Rectal smooth muscle tissue (tissue), 1 donor: ENCODE measurements at regions not wholly inside any gene's neighbourhood (a gene's known extent, or its start where the extent isn't known, plus 50 kb on each side); places are given as distances from the start of the nearest gene placed in this dataset.

Source experiments
- H3K27ac ChIP-seq: one replicate; pipeline ENCODE4 v1.7.0; 2013; ENCODE audit warnings: low read depth, low read length, inconsistent platforms
- H3K27me3 ChIP-seq: one replicate; pipeline ENCODE4 v1.7.0; 2013; ENCODE audit warnings: low read length; ENCODE audit not compliant: control insufficient read depth, insufficient read depth
- H3K36me3 ChIP-seq: one replicate; pipeline ENCODE4 v1.7.0; 2013; ENCODE audit warnings: low read length; ENCODE audit not compliant: control insufficient read depth, insufficient read depth
- H3K4me1 ChIP-seq: one replicate; pipeline ENCODE4 v1.7.0; 2013; ENCODE audit warnings: low read length; ENCODE audit not compliant: control insufficient read depth, insufficient read depth
- H3K4me3 ChIP-seq: one replicate; pipeline ENCODE4 v1.7.0; 2013; ENCODE audit warnings: low read length
- H3K9ac ChIP-seq: one replicate; pipeline ENCODE4 v1.7.0; 2013; ENCODE audit warnings: low read length

DNA sequence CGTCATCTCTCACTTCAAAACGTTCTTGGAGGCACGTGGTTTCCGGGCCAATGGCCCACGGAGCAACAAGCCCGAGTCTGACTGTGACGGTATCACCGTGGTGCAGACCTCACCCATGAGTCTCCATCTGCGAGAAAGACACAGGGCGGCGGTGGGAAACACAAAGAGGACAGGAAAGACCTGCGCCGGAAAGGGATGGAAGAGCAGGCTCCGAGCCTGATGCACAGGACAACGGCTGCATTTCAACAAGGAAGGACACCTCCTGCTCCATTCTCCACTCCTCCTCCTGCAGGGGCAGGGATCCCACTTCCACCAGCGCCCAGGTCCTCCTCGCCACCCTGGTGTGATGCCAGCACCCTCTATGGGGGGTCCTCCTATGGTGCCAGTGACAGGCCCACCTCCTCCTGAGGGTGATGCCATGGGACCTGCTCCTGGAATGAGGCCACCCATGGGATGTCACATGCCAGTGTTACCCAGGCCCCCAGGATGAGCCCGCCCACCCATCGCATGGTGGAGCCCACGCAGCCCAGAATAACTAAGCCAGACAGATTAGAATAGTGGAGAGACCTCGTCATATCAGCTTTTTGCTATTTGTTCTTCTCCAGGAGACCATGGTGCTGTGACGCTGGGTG is 73.0 kb upstream of the PCSK6 start:
- Histone ChIP-seq H3K4me3 (no peak overlapping the region), H3K36me3 (no peaks in the 10 kb centered on the region), H3K27me3 (no peaks in the 10 kb centered on the region), H3K4me1 (no peaks in the 10 kb centered on the region), H3K9ac (no peak overlapping the region), H3K27ac (no peak overlapping the region)

DNA sequence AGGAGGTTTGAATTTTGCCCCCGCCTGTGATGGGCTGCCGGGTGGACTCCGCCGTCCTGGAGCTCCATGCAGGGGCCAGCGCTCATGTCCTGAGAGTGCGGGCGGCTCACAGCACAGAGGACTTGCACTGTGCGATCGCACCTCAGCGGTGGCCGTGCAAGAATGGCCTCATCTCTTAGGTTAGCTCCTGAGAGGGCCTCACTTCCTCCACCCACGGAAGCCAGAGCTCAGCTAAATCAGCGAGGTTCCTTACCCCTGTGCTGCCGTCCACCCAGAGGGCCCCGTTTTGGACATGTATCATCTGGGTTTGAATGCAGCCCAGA is 72.0 kb upstream of the PCSK6 start:
- Histone ChIP-seq H3K27ac (no peak overlapping the region), H3K9ac (no peak overlapping the region), H3K27me3 (no peaks in the 10 kb centered on the region), H3K36me3 (no peaks in the 10 kb centered on the region), H3K4me3 (no peak overlapping the region), H3K4me1 (no peaks in the 10 kb centered on the region)

DNA sequence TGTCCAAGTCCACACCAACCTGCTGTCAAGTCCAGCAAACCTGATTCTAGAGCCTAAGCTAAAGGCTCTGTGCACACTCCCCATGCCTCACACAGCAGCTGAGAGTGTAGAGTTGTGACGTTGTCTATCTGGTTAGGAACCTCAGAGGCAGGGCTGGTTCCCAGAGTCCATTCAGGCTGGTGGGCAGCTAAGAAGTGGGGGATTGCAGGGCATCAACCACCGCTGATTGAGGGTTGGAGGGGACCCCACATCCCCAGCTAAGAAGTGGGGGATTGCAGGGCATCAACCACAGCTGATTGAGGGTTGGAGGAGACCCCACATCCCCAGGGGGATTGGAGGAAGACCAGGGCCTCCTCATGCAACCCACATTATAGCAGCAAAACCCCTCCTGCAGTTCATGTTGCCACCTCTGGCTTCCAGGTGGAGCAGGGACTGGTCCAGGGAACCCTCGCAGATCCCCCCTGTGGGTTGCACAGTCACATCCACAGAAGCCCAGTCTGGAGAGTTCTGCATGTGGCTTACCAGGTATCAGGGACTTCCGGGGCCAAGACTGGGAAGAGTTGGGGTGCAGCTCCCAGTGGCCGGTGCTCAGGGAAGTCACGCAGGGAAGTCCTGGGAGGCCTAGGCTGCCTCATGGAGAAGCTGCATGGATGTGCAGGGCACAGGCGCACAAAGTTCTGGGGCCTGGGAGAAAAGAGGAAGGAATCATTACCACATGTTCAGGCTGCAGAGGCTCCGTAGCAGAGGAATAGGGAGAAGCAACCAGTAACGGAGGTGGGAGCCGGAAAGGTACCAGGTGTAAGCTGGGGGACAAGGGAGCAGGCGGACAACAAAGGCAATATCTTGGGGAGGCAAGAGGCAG is 71.4 kb upstream of the PCSK6 start:
- H3K4me3 ChIP-seq: no peak overlapping the region
- no peaks in the 10 kb centered on the region for H3K36me3 ChIP-seq
- no peak overlapping the region for H3K27ac ChIP-seq
- no peaks in the 10 kb centered on the region for H3K4me1 ChIP-seq
- H3K9ac ChIP-seq: no peak overlapping the region
- no peaks in the 10 kb centered on the region for H3K27me3 ChIP-seq

DNA sequence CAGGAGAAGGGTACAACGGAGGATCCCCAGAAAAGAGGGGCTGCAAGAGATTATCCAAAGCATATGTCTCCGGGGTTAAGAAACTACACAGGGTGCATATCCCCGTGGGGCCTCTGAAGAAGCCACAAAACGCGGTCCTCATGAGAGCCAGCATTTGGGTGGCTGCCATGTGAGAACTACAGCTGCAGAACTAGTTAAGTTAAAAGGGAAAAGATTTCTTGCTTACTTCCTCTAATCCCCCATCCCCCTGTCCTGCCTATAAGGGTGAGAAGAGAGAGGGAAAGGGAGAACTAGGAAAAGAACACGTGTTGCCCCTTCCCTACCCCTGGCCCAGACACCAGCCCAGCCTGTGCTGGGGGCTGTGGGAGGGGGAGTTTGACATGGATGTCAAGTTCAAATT is 70.4 kb upstream of the PCSK6 start:
- no peaks in the 10 kb centered on the region for H3K4me1 ChIP-seq
- H3K4me3 ChIP-seq: no peak overlapping the region
- H3K27ac ChIP-seq: no peak overlapping the region
- no peaks in the 10 kb centered on the region for H3K27me3 ChIP-seq
- no peak overlapping the region for H3K9ac ChIP-seq
- no peaks in the 10 kb centered on the region for H3K36me3 ChIP-seq

DNA sequence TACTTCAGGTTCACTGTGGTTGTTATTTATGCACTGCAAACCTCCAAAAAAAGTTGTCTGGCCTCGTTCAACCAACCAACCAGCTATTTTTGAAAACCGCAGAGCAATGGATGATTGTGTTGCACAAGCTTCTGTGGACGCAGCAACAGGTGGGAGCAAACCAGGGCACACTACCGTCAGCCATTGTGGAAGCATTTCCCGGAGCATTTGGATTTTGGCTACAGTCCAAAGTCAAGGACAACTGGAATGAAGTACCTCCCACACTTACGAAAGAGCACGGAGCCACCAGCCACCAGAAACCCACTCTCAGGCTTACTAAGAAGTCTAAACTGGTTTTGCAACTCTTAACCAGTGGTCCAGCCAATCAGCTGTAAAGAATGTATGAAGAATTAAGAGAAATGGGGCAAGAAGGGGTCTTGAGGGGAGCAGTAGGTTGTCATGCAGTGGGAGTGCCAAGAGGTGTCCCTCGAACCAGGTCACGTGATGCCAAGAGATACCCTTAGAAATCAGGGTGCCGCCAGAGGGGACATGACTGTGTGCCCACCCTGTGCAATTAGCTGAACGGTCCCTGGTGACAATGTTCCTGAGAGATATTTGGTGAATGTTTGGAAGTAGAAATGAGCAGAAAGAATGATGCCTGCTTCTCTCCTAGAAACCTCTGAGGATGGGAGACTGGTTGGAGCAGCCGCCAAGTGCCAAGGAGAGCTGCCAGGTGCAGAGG is 68.9 kb upstream of the PCSK6 start:
- Histone ChIP-seq H3K36me3 (no peaks in the 10 kb centered on the region), H3K4me1 (peaks cover 4% of the 10 kb centered on the region), H3K27me3 (no peaks in the 10 kb centered on the region), H3K9ac (no peak overlapping the region), H3K27ac (no peak overlapping the region), H3K4me3 (no peak overlapping the region)

DNA sequence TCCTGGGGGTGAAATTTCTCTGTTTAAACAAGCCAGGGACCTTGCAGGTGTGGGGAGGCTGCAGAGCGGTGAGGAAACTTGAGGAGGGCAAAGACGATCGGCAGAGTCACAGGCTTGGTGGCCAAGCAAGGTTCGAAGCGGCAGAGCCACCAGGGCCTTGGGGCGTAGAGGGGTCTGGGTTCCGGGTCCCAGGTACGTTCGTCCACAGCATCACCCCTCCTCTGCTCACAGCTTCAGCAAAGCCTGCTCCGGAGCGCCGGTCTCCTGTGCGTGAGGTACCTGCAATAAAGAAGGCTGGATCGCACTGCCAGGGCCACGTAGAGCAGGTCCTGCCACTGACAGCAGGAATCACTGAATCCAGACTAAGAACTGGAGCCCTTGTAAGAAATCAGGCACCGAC is 66.8 kb upstream of the PCSK6 start:
- Histone ChIP-seq H3K4me1 (peaks cover 4% of the 10 kb centered on the region), H3K27me3 (no peaks in the 10 kb centered on the region), H3K4me3 (no peak overlapping the region), H3K9ac (no peak overlapping the region), H3K27ac (no peak overlapping the region), H3K36me3 (no peaks in the 10 kb centered on the region)

DNA sequence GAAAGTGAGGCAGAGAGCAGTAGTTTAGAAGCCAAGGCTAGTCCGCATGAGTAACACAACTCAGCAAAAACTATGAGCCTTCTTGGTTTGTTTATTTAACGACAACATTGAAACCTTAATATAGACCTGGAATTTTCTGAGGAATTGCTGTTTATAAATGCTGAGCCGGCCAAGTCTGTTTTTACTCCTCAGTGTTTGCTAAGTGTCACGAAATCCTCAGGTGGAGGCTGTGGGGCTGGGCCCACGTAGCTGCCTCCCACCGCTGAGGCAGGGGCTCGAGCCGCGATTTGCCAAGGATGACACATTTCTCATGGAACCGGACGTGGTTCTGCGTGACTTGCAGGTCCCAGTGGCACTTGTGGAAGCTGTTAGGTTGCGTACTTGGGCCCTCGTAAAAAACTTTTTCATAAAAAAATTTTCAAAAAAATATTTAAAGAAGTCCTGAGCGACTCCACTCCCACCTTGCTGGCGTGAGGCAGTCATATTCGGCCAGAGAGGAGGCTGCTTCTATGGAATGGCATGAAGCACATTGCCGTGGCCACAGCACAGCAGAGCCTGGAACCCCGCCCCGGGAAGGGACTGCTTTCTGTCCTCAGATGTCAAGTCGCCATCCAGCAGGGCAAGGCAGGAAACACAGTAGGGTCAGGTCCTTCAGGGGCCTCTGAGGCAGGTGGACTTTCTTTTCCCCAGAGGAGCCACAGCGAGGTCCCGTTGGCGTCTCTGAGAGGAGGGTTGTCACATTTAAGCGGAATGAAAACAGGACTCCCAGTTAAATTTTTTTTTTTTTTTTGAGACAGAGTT is 64.8 kb upstream of the PCSK6 start:
- Histone ChIP-seq H3K36me3 (no peaks in the 10 kb centered on the region), H3K9ac (no peak overlapping the region), H3K27me3 (no peaks in the 10 kb centered on the region), H3K4me3 (no peak overlapping the region), H3K4me1 (peaks cover 4% of the 10 kb centered on the region), H3K27ac (peak overlapping the region; percentile 72)

DNA sequence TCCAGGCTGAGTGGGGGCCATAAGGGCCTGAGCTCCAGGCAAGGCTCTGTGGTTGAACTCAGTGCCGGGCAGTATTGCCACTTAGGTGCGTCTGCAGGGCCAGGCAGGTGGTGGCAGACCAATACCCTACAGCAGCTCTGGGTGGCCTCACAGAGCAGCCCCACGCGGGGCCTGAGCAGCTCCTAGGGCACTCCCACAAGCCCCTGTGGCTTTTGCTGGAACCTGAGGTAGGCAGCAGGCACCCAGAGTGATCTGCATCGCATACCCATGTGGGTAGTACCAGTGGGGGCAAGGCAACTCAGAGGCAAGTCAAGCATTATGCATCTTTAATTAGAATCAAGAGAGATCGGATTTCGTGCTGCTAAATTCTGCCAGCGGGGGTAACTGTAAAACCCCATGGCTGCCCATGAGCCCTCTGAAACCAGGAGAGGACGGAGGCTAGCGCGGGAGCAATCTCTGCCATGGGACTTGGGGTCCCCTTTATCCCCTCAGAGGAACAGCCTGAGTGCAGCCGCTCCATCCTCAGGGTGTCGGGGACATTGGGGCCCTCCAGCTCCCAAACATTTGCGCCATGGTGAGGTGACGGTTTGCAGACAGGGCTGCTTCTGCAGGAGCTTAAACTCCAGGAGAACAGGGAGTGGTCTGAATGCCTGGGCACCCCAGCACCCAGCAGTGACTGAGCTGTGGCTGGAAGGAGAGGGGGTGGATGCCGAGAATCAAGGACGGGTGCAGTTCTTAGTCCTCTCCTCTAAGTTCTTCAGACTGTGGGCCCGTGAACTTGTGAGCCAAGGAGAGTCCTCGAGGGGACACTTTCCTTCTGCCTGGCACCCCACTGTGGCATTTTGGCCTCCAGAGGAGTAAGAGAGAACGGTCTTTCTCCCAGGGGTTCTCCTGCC is 62.4 kb upstream of the PCSK6 start:
- H3K4me1 ChIP-seq: peaks cover 4% of the 10 kb centered on the region
- no peaks in the 10 kb centered on the region for H3K27me3 ChIP-seq
- H3K9ac ChIP-seq: no peak overlapping the region
- H3K4me3 ChIP-seq: no peak overlapping the region
- no peak overlapping the region for H3K27ac ChIP-seq
- no peaks in the 10 kb centered on the region for H3K36me3 ChIP-seq

DNA sequence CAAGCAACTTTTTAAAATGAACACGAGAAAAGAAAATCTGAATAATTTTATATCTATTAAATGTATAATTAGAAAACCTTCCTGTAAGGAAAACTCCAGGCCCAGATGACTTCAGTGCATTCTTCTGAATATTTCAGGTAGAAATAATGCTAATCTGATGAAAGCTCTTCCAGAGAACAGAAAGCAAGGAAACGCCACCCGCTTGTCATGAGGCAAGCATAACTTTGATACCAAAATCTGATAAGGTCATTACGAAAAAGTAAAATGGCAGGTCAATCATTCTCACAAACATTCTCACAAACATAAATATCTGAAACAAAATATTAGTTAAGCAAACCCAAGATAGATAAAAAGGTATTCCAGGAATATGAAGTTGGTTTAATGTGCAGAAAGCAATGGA is 60.6 kb upstream of the PCSK6 start:
- Histone ChIP-seq H3K4me3 (no peak overlapping the region), H3K36me3 (no peaks in the 10 kb centered on the region), H3K27me3 (no peaks in the 10 kb centered on the region), H3K4me1 (peaks cover 4% of the 10 kb centered on the region), H3K9ac (no peak overlapping the region), H3K27ac (no peak overlapping the region)

DNA sequence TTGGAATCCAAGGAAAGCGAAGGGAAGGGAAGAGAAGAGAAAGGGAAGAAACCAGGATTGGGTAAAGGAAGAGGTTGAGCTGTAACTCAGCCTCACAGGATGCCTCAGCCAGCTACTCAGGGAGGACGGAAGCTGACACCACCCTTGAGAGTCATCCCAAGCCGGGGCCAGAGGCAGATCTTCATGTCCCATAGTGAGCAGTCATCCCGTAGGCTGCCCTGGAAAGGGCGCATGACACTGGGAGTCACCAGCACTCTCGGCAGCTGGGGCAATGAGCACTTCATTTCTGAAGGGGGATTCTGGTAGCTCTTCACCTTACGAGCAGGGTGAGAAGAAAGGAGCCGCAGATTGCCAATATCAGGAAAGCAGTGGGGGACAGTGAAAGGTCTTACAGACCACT is 60.1 kb upstream of the PCSK6 start:
- Histone ChIP-seq H3K9ac (no peak overlapping the region), H3K27ac (no peak overlapping the region), H3K4me3 (no peak overlapping the region), H3K36me3 (no peaks in the 10 kb centered on the region), H3K4me1 (peaks cover 4% of the 10 kb centered on the region), H3K27me3 (no peaks in the 10 kb centered on the region)

DNA sequence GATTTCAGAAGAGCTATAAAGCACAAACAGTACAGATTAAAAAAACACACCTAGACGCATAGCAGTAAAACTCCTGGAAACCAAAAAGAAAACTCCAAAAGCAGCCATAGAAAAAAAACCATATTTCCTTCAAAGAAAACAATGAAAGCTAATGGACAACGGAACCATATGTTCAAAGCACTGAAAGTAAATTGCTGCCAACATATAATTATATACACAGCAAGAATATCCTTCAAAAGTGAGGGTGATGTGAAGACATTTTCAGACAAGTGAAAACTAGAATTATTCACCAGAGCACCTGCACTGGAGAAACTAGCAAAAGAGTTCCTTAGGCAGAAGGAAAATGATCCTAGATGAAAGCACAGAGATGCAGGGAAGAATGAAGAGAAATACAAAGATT is 58.2 kb upstream of the PCSK6 start:
- no peaks in the 10 kb centered on the region for H3K36me3 ChIP-seq
- H3K9ac ChIP-seq: no peak overlapping the region
- H3K4me3 ChIP-seq: no peak overlapping the region
- H3K27me3 ChIP-seq: no peaks in the 10 kb centered on the region
- H3K27ac ChIP-seq: no peak overlapping the region
- H3K4me1 ChIP-seq: no peaks in the 10 kb centered on the region
